Activated CD4-positive, CD25-positive, alpha-beta regulatory T cell treated with anti-CD3 and anti-CD28 coated beads, Interleukin-2, amount 50 U/mL, for 72 hours (primary cell): ENCODE measurements at regions not wholly inside any gene's neighbourhood (a gene's known extent, or its start where the extent isn't known, plus 50 kb on each side); places are given as distances from the start of the nearest gene placed in this dataset.
"Not testable (repeated sequence)": the region's sequence is repeated elsewhere in the genome, so short reads cannot be mapped to it uniquely, and the experiment has no call there.

Source experiments
- DNase-seq: peaks from one replicate; pipeline ENCODE4 v3.0.0; 2021

GRCh38 chr6:131336596-131336995, 201.3 kb downstream of the AKAP7 start:
- DNase-seq, result no peak

GRCh38 chr6:131346896-131347295, 211.6 kb downstream of the AKAP7 start:
- DNase-seq, result not testable (repeated sequence)

GRCh38 chr6:131348572-131348971, 213.3 kb downstream of the AKAP7 start:
- DNase-seq, result no peak

- no peak for DNase-seq
Measured at GRCh38 chr6:131349199-131349598, 213.9 kb downstream of the AKAP7 start.

- DNase-seq, result no peak
Measured at GRCh38 chr6:131353106-131353505, 217.8 kb downstream of the AKAP7 start.

GRCh38 chr6:131353876-131354275, 218.6 kb downstream of the AKAP7 start:
- DNase-seq, result no peak

GRCh38 chr6:131354356-131354755, 218.7 kb upstream of the ARG1 start:
- DNase-seq, result no peak

GRCh38 chr6:131356161-131356560, 216.9 kb upstream of the ARG1 start:
- no peak for DNase-seq

- DNase-seq, result no peak
Measured at GRCh38 chr6:131357501-131357900, 215.5 kb upstream of the ARG1 start.

GRCh38 chr6:131362070-131362469, 211.0 kb upstream of the ARG1 start:
- no peak for DNase-seq

- DNase-seq, result no peak
Measured at GRCh38 chr6:131362696-131363095, 210.3 kb upstream of the ARG1 start.

GRCh38 chr6:131363947-131364834, 208.8 kb upstream of the ARG1 start:
- no peak for DNase-seq

- DNase-seq, result no peak
Measured at GRCh38 chr6:131366223-131366622, 206.8 kb upstream of the ARG1 start.

- DNase-seq, result no peak
Measured at GRCh38 chr6:131367206-131367873, 205.7 kb upstream of the ARG1 start.

- no peak for DNase-seq
Measured at GRCh38 chr6:131368198-131368911, 204.7 kb upstream of the ARG1 start.

- no peak for DNase-seq
Measured at GRCh38 chr6:131372535-131372934, 200.5 kb upstream of the ARG1 start.

GRCh38 chr6:131377112-131377705, 195.8 kb upstream of the ARG1 start:
- DNase-seq, result no peak

- DNase-seq, result no peak
Measured at GRCh38 chr6:131378874-131379273, 194.2 kb upstream of the ARG1 start.

GRCh38 chr6:131379948-131380347, 193.1 kb upstream of the ARG1 start:
- DNase-seq, result no peak

- DNase-seq, result no peak
Measured at GRCh38 chr6:131381052-131381708, 191.8 kb upstream of the ARG1 start.

GRCh38 chr6:131381709-131382093, 191.3 kb upstream of the ARG1 start:
- no peak for DNase-seq

- DNase-seq, result no peak
Measured at GRCh38 chr6:131382631-131383030, 190.4 kb upstream of the ARG1 start.
